Skin of body (tissue), 1 donor: ENCODE measurements at regions not wholly inside any gene's neighbourhood (a gene's known extent, or its start where the extent isn't known, plus 50 kb on each side); places are given as distances from the start of the nearest gene placed in this dataset.
"Not testable (repeated sequence)": the region's sequence is repeated elsewhere in the genome, so short reads cannot be mapped to it uniquely, and the experiment has no call there.

Source experiments
- DNase-seq: peaks from one replicate; lab custom pipeline; 2025; lab: John Stamatoyannopoulos, UW

- no peak for DNase-seq
Observed at GRCh38 chr21:23921670-23922418, 1685.4 kb downstream of the MRPL39 start.

DNA sequence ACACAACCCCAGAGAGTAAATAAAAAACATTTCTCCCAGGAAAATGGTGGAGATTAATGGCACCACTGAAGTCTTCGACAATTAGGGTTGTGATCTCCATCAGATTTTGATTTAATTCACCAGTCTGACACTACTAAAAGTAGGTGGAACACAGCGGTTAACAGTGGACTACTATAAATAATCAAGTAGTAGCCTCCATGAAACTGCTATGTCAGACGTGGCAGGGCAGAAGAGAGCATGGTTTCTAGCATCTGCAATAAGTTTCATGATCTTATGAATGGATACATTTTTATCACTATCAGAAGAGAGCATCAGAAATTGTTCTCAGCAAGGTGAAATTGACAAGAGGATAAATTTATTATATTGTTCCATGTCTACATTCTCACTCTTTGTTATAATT, 1706.6 kb downstream of the MRPL39 start:
- DNase-seq = no peak

DNA sequence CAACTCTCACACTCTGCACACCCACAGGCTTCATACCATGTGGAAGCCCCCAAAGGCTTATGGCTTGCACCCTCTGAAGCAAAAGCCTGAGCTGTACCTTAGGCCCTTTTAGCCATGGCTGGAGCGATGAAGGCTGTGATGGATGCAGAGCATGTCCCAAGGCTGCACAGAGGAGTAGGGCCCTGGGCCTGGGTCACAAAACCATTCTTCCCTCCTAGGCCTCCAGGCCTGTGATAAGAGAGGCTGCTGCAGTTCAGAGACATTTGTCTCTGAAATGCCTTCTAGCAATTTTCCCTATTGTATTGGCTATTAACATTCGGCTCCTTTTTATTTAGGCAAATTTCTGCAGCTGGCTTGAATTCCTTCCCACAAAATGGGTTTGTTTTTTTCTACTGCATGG, 1707.7 kb downstream of the MRPL39 start:
- no peak for DNase-seq

GRCh38 chr21:23890652-23891051, 1716.6 kb downstream of the MRPL39 start:
- no peak for DNase-seq

DNA sequence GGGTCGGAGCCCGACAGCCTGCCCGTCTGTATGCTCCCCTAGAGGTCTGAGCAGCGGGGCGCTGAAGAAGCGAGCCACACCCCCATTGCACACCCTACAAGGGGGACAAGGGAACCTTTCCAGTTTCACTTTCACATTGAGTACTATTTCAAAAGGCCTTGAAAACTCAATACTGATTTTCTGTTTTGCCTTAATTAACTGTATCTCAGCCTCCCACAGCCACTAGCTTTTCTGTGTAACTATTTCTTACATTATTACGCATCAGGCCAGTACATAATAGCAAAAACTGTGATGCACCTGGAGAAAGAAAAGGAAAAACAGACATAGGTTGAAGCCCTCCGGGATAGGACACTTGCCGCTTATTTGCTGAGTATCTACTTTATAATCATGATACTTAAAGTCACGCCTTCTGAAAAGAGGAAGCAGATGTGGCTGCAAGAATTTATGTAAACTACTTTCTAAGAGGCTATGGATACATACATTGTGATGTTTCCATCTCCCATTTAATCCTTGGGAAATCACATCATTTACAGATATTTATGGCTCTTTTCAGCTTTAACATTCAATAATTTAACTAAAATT, 1719.5 kb downstream of the MRPL39 start:
- DNase-seq = no peak

GRCh38 chr21:23886828-23887724, 1720.2 kb downstream of the MRPL39 start:
- no peak for DNase-seq

DNA sequence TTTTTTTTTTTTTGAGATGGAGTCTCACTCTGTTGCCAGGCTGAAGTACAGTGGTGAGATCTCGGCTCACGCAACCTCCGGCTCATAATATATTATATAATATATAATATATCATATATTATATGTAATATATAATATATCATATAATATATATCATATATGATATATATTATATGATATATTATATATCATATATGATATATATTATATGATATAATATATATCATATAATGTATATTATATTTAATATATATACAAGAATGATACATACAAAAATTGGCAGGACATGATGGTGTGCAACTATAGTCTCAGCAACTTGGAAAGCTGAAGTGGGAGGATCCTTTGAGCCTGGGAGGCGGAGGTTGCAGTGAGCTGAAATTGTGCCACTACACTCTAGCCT, 1725.5 kb downstream of the MRPL39 start:
- DNase-seq = no peak

GRCh38 chr21:23876925-23877558, 1730.2 kb downstream of the MRPL39 start:
- no peak for DNase-seq

DNA sequence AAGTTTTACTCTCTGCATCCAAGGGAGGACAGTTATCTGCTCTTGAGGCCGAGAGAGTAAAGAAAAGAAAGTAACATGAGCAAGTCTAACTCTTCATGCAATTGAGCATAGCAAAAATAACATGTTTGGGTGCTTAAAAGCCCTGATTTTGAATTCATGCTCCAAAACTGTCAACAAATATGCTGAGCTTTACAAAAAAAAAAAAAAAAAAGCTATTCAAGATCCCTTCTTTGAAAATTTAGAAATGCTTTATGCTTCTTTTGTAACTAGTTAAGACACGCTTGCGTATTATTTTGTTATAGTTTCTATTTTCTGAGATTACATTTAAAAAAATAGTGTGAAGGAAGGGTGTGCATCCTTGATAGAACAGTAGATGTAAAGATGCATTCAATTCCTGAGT, 1733.0 kb downstream of the MRPL39 start:
- DNase-seq = no peak

GRCh38 chr21:23861911-23862504, 1745.3 kb downstream of the MRPL39 start:
- no peak for DNase-seq

GRCh38 chr21:23858878-23859277, 1748.4 kb downstream of the MRPL39 start:
- no peak for DNase-seq

- DNase-seq = peak; percentile 1
Observed at GRCh38 chr21:23853796-23854379, 1753.4 kb downstream of the MRPL39 start.

DNA sequence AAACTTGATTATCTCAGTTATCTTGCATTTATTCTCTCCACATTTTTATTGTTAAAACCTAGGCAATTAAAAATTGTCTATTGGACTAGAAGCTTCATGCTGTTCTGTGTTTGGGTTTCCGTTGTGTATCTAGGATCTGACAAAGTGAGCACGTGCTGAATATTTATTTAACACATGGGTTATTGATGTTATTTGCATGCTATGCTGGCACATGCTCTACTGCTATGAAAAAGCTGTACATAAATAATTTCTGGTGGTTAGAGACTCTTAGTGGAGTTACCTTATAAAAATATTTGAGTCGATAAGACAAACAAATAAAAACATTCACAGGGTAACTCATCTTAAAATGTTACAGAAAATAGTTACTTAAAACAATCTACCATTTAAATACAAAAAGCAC, 1769.7 kb downstream of the MRPL39 start:
- no peak for DNase-seq

- no peak for DNase-seq
Observed at GRCh38 chr21:23822760-23823159, 1784.5 kb downstream of the MRPL39 start.

GRCh38 chr21:23817337-23817736, 1789.9 kb downstream of the MRPL39 start:
- no peak for DNase-seq

DNA sequence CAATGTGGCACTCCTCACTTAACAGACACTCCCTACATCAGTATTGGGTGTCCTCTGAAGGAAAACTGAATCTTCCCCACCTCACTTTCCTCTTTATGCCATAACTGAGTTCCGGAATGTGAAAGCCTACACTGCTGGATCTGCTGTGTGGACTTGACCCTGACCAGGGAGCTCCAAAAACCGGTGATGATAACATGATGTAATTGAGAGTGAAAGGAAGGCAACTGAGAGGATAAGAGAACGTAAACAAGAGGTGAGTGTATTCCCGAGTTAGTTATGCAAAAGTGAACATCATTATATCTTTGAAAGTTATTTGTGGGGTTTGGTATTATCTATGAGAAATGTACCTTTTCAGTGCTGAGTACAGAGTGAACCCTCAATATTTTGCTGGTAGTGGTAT, 1794.8 kb downstream of the MRPL39 start:
- DNase-seq = no peak

DNA sequence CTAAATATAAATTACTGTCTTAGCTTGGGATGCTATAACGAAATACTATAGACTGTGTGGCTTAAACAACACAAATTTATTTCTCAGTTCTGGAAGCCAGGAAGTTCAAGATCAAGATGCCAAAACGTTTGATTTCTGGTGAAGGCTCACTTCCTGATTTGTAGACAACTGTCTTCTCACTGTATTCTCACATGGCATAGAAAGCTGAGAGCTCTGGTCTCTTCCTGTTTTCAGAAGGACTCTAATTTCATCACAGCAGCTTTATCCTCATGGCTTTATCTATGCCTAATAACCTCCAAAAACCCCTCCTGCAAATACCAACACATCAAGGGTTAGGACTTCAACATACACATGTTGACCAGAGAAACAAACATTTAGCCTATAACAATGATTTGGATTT, 1795.5 kb downstream of the MRPL39 start:
- no peak for DNase-seq

DNA sequence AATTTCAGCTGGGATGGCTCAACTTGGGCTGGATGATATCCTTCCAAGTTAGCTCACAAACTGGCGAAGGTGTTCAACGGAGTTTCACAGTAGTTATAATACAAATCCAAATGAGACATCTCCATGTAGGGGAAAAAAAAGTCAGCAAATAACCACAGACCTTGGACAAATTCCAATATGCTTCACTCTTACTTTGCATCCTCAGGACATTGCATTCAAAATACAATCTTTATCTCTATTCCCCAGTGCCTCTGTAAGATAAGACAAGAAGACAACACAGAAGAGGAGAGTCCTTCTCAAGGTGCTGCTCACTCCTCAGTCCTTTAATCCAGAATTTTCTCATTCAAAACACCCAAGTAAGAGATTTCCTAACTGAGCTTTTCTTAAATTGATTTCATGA, 1797.7 kb downstream of the MRPL39 start:
- DNase-seq = no peak

DNA sequence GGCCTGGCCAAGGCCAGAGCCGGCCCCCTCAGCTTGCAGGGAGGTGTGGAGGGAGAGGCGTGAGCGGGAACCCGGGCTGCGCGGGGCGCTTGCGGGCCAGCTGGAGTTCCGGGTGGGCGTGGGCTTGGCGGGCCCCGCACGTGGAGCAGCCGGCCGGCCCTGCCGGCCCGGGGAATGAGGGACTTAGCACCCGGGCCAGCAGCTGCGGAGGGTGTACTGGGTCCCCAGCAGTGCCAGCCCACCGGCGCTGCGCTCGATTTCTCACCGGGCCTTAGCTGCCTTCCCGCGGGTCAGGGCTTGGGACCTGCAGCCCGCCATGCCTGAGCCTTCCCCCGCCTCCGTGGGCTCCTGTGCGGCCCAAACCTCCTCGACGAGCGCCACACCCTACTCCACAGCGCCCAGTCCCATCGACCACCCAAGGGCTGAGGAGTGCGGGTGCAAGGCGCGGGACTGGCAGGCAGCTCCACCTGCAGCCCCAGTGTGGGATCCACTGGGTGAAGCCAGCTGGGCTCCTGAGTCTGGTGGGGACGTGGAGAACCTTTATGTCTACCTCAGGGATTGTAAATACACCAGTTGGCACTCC, 1800.2 kb downstream of the MRPL39 start:
- DNase-seq = not testable (repeated sequence)

DNA sequence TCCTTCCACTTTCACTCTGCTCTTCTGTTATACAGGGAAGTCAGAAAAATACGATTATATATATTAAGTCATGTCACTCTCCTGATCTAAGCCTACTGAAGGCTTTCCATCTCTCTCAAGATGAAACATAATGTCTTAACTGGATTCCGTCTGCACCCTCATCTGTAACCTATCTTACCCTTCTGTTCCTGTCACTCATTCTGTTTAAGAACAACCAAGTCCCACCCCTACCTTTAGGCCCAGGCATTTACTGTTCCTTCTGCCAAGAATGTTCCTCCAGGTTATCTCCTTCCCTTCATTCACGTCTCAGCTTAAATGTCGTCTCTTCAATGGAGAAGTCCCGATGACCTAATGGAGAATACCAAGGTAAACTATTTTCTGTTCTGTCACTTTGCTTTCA, 1802.4 kb downstream of the MRPL39 start:
- DNase-seq = no peak

- DNase-seq = no peak
Observed at GRCh38 chr21:23801292-23801691, 1806.0 kb downstream of the MRPL39 start.
